DOHH2 (cell line): ENCODE measurements at regions not wholly inside any gene's neighbourhood (a gene's known extent, or its start where the extent isn't known, plus 50 kb on each side); places are given as distances from the start of the nearest gene placed in this dataset.
"Not testable (repeated sequence)": the region's sequence is repeated elsewhere in the genome, so short reads cannot be mapped to it uniquely, and the experiment has no call there.

Experiments used
- H3F3A ChIP-seq: fragments of 200-600 bp; sonication (generic), shearing (Covaris generic); 2 replicates; pipeline ENCODE4 v1.6.0; 2016; ENCODE audit warnings: antibody characterized with exemption, mild to moderate bottlenecking; ENCODE audit not compliant: control insufficient read depth, insufficient read depth
- H3K27ac ChIP-seq: fragments of 200-600 bp; sonication (generic); 2 replicates; pipeline ENCODE4 v1.5.1; 2014; ENCODE audit warnings: low read depth, mild to moderate bottlenecking, low read length, moderate library complexity
- H3K27me3 ChIP-seq: fragments of 200-600 bp; sonication (generic); 2 replicates; pipeline ENCODE4 v1.6.1; 2014; ENCODE audit warnings: mild to moderate bottlenecking, low read length, mixed read lengths; ENCODE audit not compliant: control insufficient read depth
- H3K36me3 ChIP-seq: fragments of 200-600 bp; sonication (generic); 2 replicates; pipeline ENCODE4 v1.6.1; 2014; ENCODE audit warnings: mild to moderate bottlenecking, low read length, moderate library complexity, mixed read lengths; ENCODE audit not compliant: control insufficient read depth
- H3K4me1 ChIP-seq: fragments of 200-600 bp; sonication (generic); 2 replicates; pipeline ENCODE4 v1.6.1; 2014; ENCODE audit warnings: mild to moderate bottlenecking, low read length, mixed read lengths; ENCODE audit not compliant: control insufficient read depth
- H3K4me2 ChIP-seq: fragments of 200-600 bp; sonication (generic); 2 replicates; pipeline ENCODE4 v1.6.0; 2014; ENCODE audit warnings: mild to moderate bottlenecking, low read length, moderate library complexity
- H3K4me3 ChIP-seq: fragments of 200-600 bp; sonication (generic); 2 replicates; pipeline ENCODE4 v1.5.1; 2014; ENCODE audit warnings: mild to moderate bottlenecking, low read length, mixed read lengths
- H3K79me2 ChIP-seq: fragments of 200-600 bp; sonication (generic); 2 replicates; pipeline ENCODE4 v1.6.1; 2014; ENCODE audit warnings: mild to moderate bottlenecking, low read length, mixed read lengths; ENCODE audit not compliant: control insufficient read depth
- H3K9me2 ChIP-seq: fragments of 200-600 bp; sonication (generic); replicated peaks from 2 replicates; pipeline ENCODE4 v1.6.1; 2014; ENCODE audit warnings: mild to moderate bottlenecking, low read length, mixed read lengths; ENCODE audit not compliant: control insufficient read depth
- H3K9me3 ChIP-seq: fragments of 200-600 bp; sonication (generic); 2 replicates; pipeline ENCODE4 v1.6.1; 2014; ENCODE audit warnings: antibody characterized with exemption, low read length, mixed read lengths; ENCODE audit not compliant: control insufficient read depth, insufficient read depth
- H4K20me1 ChIP-seq: fragments of 200-600 bp; sonication (generic); 2 replicates; pipeline ENCODE4 v1.6.0; 2014; ENCODE audit warnings: low read depth, mild to moderate bottlenecking, antibody characterized with exemption, low read length, moderate library complexity; ENCODE audit not compliant: control insufficient read depth, insufficient read depth
- EZH2phosphoT487 ChIP-seq: fragments of 200-600 bp; sonication (generic); IDR thresholded peaks from 2 replicates; pipeline ENCODE4 v1.6.1; 2017; ENCODE audit warnings: borderline replicate concordance, mild to moderate bottlenecking, antibody characterized with exemption, low read length, moderate library complexity, mixed read lengths
- TF ChIP-seq, protein P1 (sequence below): fragments of 200-600 bp; sonication (generic); IDR thresholded peaks from one replicate; pipeline ENCODE4 v1.5.1; 2014; ENCODE audit warnings: antibody characterized with exemption, mild to moderate bottlenecking, low read depth, low read length; ENCODE audit not compliant: poor library complexity, severe bottlenecking

DNA sequence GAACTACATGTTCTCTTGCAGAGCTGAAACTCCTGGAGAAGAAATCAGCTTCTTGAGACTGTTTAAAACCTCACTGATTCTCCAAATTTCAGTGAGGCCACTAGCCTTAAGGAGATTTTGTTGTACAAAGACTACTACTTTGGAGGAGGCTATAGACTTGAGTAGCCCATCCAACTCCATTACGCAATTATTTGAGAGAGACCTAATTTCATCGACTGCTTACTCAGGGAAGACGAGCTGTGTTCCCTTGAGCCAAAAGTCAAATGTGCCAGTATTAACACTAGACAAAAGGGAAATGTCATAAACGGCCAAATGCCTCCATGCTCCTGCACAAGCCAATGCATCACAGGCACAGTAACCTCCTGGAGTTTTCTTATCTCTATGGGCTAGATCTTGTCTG lies 182.8 kb upstream of the SESN3 start:
- no peak overlapping the region for H3K4me2 ChIP-seq
- no peak overlapping the region for H3K4me3 ChIP-seq
- no peaks in the 10 kb centered on the region for H3K27me3 ChIP-seq
- no peaks in the 10 kb centered on the region for H3K79me2 ChIP-seq
- H3K27ac ChIP-seq, result no peak overlapping the region
- H3K36me3 ChIP-seq, result no peaks in the 10 kb centered on the region
- no peaks in the 10 kb centered on the region for H3K4me1 ChIP-seq
- no peaks in the 10 kb centered on the region for H3K9me2 ChIP-seq
- H4K20me1 ChIP-seq, result no peaks in the 10 kb centered on the region
- no peaks in the 10 kb centered on the region for H3K9me3 ChIP-seq
- no peak for TF ChIP-seq EZH2phosphoT487
- TF ChIP-seq, protein P1, sequence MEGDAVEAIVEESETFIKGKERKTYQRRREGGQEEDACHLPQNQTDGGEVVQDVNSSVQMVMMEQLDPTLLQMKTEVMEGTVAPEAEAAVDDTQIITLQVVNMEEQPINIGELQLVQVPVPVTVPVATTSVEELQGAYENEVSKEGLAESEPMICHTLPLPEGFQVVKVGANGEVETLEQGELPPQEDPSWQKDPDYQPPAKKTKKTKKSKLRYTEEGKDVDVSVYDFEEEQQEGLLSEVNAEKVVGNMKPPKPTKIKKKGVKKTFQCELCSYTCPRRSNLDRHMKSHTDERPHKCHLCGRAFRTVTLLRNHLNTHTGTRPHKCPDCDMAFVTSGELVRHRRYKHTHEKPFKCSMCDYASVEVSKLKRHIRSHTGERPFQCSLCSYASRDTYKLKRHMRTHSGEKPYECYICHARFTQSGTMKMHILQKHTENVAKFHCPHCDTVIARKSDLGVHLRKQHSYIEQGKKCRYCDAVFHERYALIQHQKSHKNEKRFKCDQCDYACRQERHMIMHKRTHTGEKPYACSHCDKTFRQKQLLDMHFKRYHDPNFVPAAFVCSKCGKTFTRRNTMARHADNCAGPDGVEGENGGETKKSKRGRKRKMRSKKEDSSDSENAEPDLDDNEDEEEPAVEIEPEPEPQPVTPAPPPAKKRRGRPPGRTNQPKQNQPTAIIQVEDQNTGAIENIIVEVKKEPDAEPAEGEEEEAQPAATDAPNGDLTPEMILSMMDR, result no peak
- no peaks in the 10 kb centered on the region for H3F3A ChIP-seq

DNA sequence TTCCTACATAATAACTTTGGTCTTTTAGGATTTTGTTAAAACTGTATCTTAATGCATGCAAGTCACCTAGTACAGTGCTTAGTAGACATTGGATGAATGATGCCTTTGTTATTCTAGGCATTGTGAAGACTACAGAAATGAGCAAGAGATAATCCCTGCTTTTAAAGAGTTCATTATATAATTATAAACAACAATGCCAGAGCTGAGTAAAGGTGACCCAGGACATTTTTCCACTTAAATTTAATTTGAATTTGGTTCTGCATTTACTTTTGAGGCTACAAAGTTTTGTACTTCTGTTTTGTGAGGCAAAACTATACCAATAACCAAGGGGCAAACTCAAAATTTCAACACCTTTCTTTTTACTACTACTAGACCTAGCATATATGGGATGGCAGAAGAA lies 182.0 kb upstream of the SESN3 start:
- Histone ChIP-seq H3K79me2 (no peaks in the 10 kb centered on the region), H3K4me1 (no peaks in the 10 kb centered on the region), H4K20me1 (no peaks in the 10 kb centered on the region), H3K9me3 (no peaks in the 10 kb centered on the region), H3K36me3 (no peaks in the 10 kb centered on the region), H3F3A (no peaks in the 10 kb centered on the region), H3K9me2 (no peaks in the 10 kb centered on the region), H3K27me3 (no peaks in the 10 kb centered on the region), H3K27ac (no peak overlapping the region), H3K4me2 (no peak overlapping the region), H3K4me3 (no peak overlapping the region)
- TF ChIP-seq, protein P1, result no peak
- TF ChIP-seq EZH2phosphoT487, result no peak

DNA sequence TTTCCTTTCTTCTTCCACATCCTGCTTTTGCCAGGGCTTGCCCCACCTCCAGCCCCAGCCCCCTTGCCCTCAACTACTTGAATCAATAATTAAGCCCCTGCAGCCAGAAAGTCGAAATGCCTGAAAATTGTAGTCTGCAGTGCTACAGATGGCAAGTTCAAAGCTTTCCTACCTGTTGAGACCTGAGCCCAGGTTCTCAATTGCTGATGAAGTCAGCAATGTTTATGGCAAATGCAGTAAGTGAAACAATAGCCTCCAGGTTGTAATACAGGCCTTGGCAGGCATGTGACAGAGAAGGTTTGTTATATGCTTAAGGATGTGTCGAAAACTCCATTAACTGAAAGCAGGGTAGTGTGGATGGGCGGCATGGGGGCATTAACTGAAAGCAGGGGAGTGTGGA lies 181.1 kb upstream of the SESN3 start:
- H3K4me2 ChIP-seq, result no peak overlapping the region
- no peak for TF ChIP-seq EZH2phosphoT487
- TF ChIP-seq, protein P1, result no peak
- no peaks in the 10 kb centered on the region for H3K9me2 ChIP-seq
- no peaks in the 10 kb centered on the region for H3K36me3 ChIP-seq
- H3K27ac ChIP-seq, result no peak overlapping the region
- no peaks in the 10 kb centered on the region for H3K4me1 ChIP-seq
- H3K79me2 ChIP-seq, result no peaks in the 10 kb centered on the region
- no peaks in the 10 kb centered on the region for H3K9me3 ChIP-seq
- H4K20me1 ChIP-seq, result no peaks in the 10 kb centered on the region
- no peaks in the 10 kb centered on the region for H3K27me3 ChIP-seq
- no peaks in the 10 kb centered on the region for H3F3A ChIP-seq
- no peak overlapping the region for H3K4me3 ChIP-seq

DNA sequence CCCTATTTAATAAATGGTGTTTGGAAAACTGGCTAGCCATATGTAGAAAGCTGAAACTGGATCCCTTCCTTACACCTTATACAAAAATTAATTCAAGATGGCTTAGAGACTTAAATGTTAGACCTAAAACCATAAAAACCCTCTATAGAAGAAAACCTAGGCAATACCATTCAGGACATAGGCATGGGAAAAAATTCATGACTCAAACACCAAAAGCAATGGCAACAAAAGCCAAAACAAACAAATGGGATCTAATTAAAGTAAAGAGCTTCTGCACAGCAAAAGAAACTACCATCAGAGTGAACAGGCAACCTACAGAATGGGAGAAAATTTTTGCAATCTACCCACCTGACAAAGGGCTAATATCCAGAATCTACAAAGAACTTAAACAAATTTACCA lies 179.7 kb upstream of the SESN3 start:
- not testable (repeated sequence) for H3K27me3 ChIP-seq, H3K4me3 ChIP-seq, H3F3A ChIP-seq, H3K79me2 ChIP-seq, H4K20me1 ChIP-seq, H3K9me2 ChIP-seq, H3K4me2 ChIP-seq, H3K4me1 ChIP-seq, H3K27ac ChIP-seq, H3K9me3 ChIP-seq, H3K36me3 ChIP-seq
